Stimulated activated naive CD4-positive, alpha-beta T cell (primary cell): ENCODE measurements at regions not wholly inside any gene's neighbourhood (a gene's known extent, or its start where the extent isn't known, plus 50 kb on each side); places are given as distances from the start of the nearest gene placed in this dataset.

Experiments
- DNase-seq, 6 experiments: peaks; one replicate each; lab custom pipeline; 2025; lab: John Stamatoyannopoulos, UW

- no peak for DNase-seq
Measured at GRCh38 chr9:26313108-26313507, 579.5 kb downstream of the CAAP1 start.

GRCh38 chr9:26311463-26311995, 581.1 kb downstream of the CAAP1 start:
- no peak for DNase-seq

GRCh38 chr9:26310294-26310693, 582.3 kb downstream of the CAAP1 start:
- no peak for DNase-seq

GRCh38 chr9:26308328-26308727, 584.3 kb downstream of the CAAP1 start:
- DNase-seq = no peak

GRCh38 chr9:26301659-26302058, 590.9 kb downstream of the CAAP1 start:
- no peak for DNase-seq

GRCh38 chr9:26301046-26301445, 591.6 kb downstream of the CAAP1 start:
- no peak for DNase-seq

GRCh38 chr9:26296910-26297572, 595.6 kb downstream of the CAAP1 start:
- no peak for DNase-seq

- no peak for DNase-seq
Measured at GRCh38 chr9:26292943-26293342, 599.7 kb downstream of the CAAP1 start.

GRCh38 chr9:26271495-26272122, 593.4 kb upstream of the TUSC1 start:
- DNase-seq = no peak

- no peak for DNase-seq
Measured at GRCh38 chr9:26266146-26266793, 588.0 kb upstream of the TUSC1 start.

- no peak for DNase-seq
Measured at GRCh38 chr9:26264709-26265601, 586.7 kb upstream of the TUSC1 start.

- no peak for DNase-seq
Measured at GRCh38 chr9:26263478-26263877, 585.2 kb upstream of the TUSC1 start.

GRCh38 chr9:26262421-26263107, 584.3 kb upstream of the TUSC1 start:
- no peak for DNase-seq

- no peak for DNase-seq
Measured at GRCh38 chr9:26261503-26262330, 583.5 kb upstream of the TUSC1 start.

GRCh38 chr9:26260238-26260637, 582.0 kb upstream of the TUSC1 start:
- DNase-seq = no peak

- no peak for DNase-seq
Measured at GRCh38 chr9:26247861-26248260, 569.6 kb upstream of the TUSC1 start.

GRCh38 chr9:26244661-26245451, 566.6 kb upstream of the TUSC1 start:
- DNase-seq = no peak

GRCh38 chr9:26243726-26244125, 565.5 kb upstream of the TUSC1 start:
- no peak for DNase-seq

- no peak for DNase-seq
Measured at GRCh38 chr9:26243029-26243697, 564.9 kb upstream of the TUSC1 start.
